Endothelial cell of umbilical vein (primary cell): ENCODE measurements at regions not wholly inside any gene's neighbourhood (a gene's known extent, or its start where the extent isn't known, plus 50 kb on each side); places are given as distances from the start of the nearest gene placed in this dataset.

Source experiments
- CTCF ChIP-seq, 2 donors: IDR thresholded peaks; 1 replicate in 1 of 2; 2 replicates in 1 of 2; pipeline ENCODE4 v1.5.1; 2011; ENCODE audit warnings: low read length in 2 of 2, mild to moderate bottlenecking in 2 of 2, moderate library complexity in 2 of 2, control low read depth in 1 of 2, inconsistent platforms in 1 of 2, low read depth in 1 of 2; ENCODE audit not compliant: insufficient read depth in 1 of 2; ENCODE audit errors: extremely low read depth in 1 of 2
- GATA2 ChIP-seq: IDR thresholded peaks from 2 replicates; pipeline ENCODE4 v1.7.0; 2011; ENCODE audit warnings: low read depth, mild to moderate bottlenecking, moderate library complexity, mixed read lengths, low read length; ENCODE audit not compliant: insufficient read length, insufficient read depth
- MYC ChIP-seq: IDR thresholded peaks from one replicate; pipeline ENCODE4 v1.6.1; 2011; ENCODE audit warnings: mild to moderate bottlenecking, low read depth, low read length
- POLR2A ChIP-seq: IDR thresholded peaks from 2 replicates; pipeline ENCODE4 v1.6.1; 2012; ENCODE audit warnings: low read depth, mild to moderate bottlenecking, control low read depth, low read length
- POLR2AphosphoS5 ChIP-seq: IDR thresholded peaks from 2 replicates; pipeline ENCODE4 v1.6.1; 2012; ENCODE audit warnings: low read depth, mild to moderate bottlenecking, control low read depth, low read length, moderate library complexity; ENCODE audit not compliant: insufficient read depth

- TF ChIP-seq POLR2A (no peak), CTCF (IDR thresholded peaks at IDR 0.05; ENCODE audit: extremely low read depth in 1 of 2, insufficient read depth in 1 of 2, low read depth in 1 of 2, low read length in 2 of 2) (no peak), MYC (no peak), GATA2 (no peak), POLR2AphosphoS5 (no peak)
Measured at GRCh38 chr18:24548583-24548982, 88.1 kb downstream of the HRH4 start.
